Panc1 (cell line): ENCODE measurements at regions not wholly inside any gene's neighbourhood (a gene's known extent, or its start where the extent isn't known, plus 50 kb on each side); places are given as distances from the start of the nearest gene placed in this dataset.
A peak's percentile ranks its signal among the peaks of the same experiment; 100 is the strongest.

ENCODE experiments used
- ATAC-seq: fragments of 200-7000 bp; cut with Tn5 transposase; 2 replicates; pipeline ENCODE4 v1.9.1; 2020; ENCODE audit warnings: mild to moderate bottlenecking, moderate library complexity
- BruUV-seq: library from RNA; stranded (reverse); fragments of 400-500 nt; replicated peaks from 2 replicates; lab custom pipeline; 2021; lab: Mats Ljungman, UMichigan
- CTCF ChIA-PET: fragments of 300-600 bp; sonication (Branson Sonifier 250); formaldehyde crosslinking; loops from one replicate; lab custom pipeline; 2022; ENCODE audit warnings: antibody characterized with exemption; lab: Charles Lee
- POLR2A ChIA-PET: fragments of 300-600 bp; sonication (Branson Sonifier 250); formaldehyde crosslinking; loops from one replicate; lab custom pipeline; 2022; ENCODE audit warnings: antibody characterized with exemption; lab: Charles Lee
- DNase-seq: peaks from one replicate; pipeline ENCODE4 v3.0.0-alpha.2; 2010; ENCODE audit warnings: low read depth, low spot score
- H3K27ac ChIP-seq: 2 replicates; pipeline ENCODE4 v1.5.1; 2011; ENCODE audit warnings: mild to moderate bottlenecking, low read length, inconsistent platforms
- H3K27me3 ChIP-seq: fragments of 200-500 bp; sonication (Bioruptor generic); 2 replicates; pipeline ENCODE4 v1.6.0; 2014; ENCODE audit warnings: low read length, inconsistent platforms; ENCODE audit not compliant: control insufficient read depth, insufficient read depth
- H3K36me3 ChIP-seq: fragments of 200-500 bp; sonication (Bioruptor generic); 2 replicates; pipeline ENCODE4 v1.5.1; 2014; ENCODE audit warnings: inconsistent platforms, mild to moderate bottlenecking, low read length, moderate library complexity; ENCODE audit not compliant: control insufficient read depth, insufficient read depth
- H3K4me1 ChIP-seq: 2 replicates; pipeline ENCODE4 v1.5.1; 2011; ENCODE audit warnings: inconsistent platforms, mild to moderate bottlenecking, low read length, moderate library complexity; ENCODE audit not compliant: control insufficient read depth, insufficient read depth
- H3K4me3 ChIP-seq, 2 experiments: 2 replicates each; pipeline ENCODE4 v1.5.1; 2011 to 2012; ENCODE audit warnings: low read depth in 2 of 2, low read length in 2 of 2, mild to moderate bottlenecking in 2 of 2, inconsistent platforms in 1 of 2, moderate library complexity in 1 of 2
- H3K9me3 ChIP-seq: fragments of 200-500 bp; sonication (Bioruptor generic); 2 replicates; pipeline ENCODE4 v1.5.1; 2014; ENCODE audit warnings: low read depth, mild to moderate bottlenecking, inconsistent platforms, low read length, moderate library complexity; ENCODE audit not compliant: control insufficient read depth, insufficient read depth
- CTCF ChIP-seq: fragments of 450-650 bp; IDR thresholded peaks from 2 replicates; pipeline ENCODE4 v1.5.1; 2017; ENCODE audit warnings: mild to moderate bottlenecking
- POLR2AphosphoS5 ChIP-seq: IDR thresholded peaks from 2 replicates; pipeline ENCODE4 v1.6.1; 2012; ENCODE audit warnings: mild to moderate bottlenecking, low read depth, low read length, moderate library complexity
- REST ChIP-seq, 2 experiments: IDR thresholded peaks; 2 replicates each; pipeline ENCODE4 v1.6.1; 2011 to 2012; ENCODE audit warnings: low read depth in 2 of 2, control low read depth in 1 of 2, low read length in 1 of 2, mild to moderate bottlenecking in 1 of 2, moderate library complexity in 1 of 2; ENCODE audit not compliant: insufficient read depth in 1 of 2
- SIN3A ChIP-seq: IDR thresholded peaks from 2 replicates; pipeline ENCODE4 v1.6.1; 2012; ENCODE audit warnings: low read depth, mild to moderate bottlenecking, low read length, moderate library complexity, borderline replicate concordance; ENCODE audit not compliant: insufficient read depth
- TCF7L2 ChIP-seq: IDR thresholded peaks from 2 replicates; pipeline ENCODE4 v1.6.1; 2011; ENCODE audit warnings: mild to moderate bottlenecking, low read depth, low read length, inconsistent platforms
- in situ Hi-C: cut with HindIII; loops from 2 replicates; pipeline ENCODE4 v1.10.0; 2016; ENCODE audit warnings: low sequenced_read_pairs, low pct_unique_long_range_greater_than_20kb
- intact Hi-C: fragments of 100-400 bp; cut with micrococcal nuclease; formaldehyde crosslinking; loops from one replicate; pipeline ENCODE4 v1.10.0; 2022; ENCODE audit not compliant: unreplicated experiment

GRCh38 chr14:61923348-61923747 is 161.1 kb downstream of the SNAPC1 start:
- Histone ChIP-seq H3K4me1 (no peaks in the 10 kb centered on the region), H3K36me3 (no peaks in the 10 kb centered on the region), H3K27me3 (no peaks in the 10 kb centered on the region), H3K27ac (no peak overlapping the region), H3K4me3 (no peak overlapping the region), H3K9me3 (no peaks in the 10 kb centered on the region)
- in situ Hi-C loops (no loop called here), intact Hi-C loops (loop anchor here (10.0 kb wide), 1 partner anchor 201 kb away; no protein-coding TSS in a partner anchor)
- BruUV-seq: no TSS peak
- DNase-seq (no peak), ATAC-seq (no peak)
- ChIA-PET CTCF (no interaction called here), POLR2A (no interaction called here)
- TF ChIP-seq POLR2AphosphoS5: no peak
- TF ChIP-seq CTCF: peak; percentile 27; the same call in 1 of the 2 replicates

GRCh38 chr14:61925043-61925442 is 162.8 kb downstream of the SNAPC1 start:
- ChIA-PET CTCF (no interaction called here), POLR2A (no interaction called here)
- no peak overlapping the region for H3K27ac ChIP-seq
- no peaks in the 10 kb centered on the region for H3K27me3 ChIP-seq
- TF ChIP-seq POLR2AphosphoS5 (no peak), REST (IDR thresholded peaks at IDR 0.05; ENCODE audit: insufficient read depth in 1 of 2, low read depth in 2 of 2, low read length in 1 of 2) (no peak), SIN3A (no peak), CTCF (peak; percentile 26), TCF7L2 (no peak)
- in situ Hi-C loops (no loop called here), intact Hi-C loops (loop anchor here (10.0 kb wide), 1 partner anchor 200 kb away; no protein-coding TSS in a partner anchor)
- ATAC-seq: no peak
- no TSS peak for BruUV-seq
- H3K4me1 ChIP-seq: no peaks in the 10 kb centered on the region
- DNase-seq: no peak
- no peaks in the 10 kb centered on the region for H3K9me3 ChIP-seq
- no peaks in the 10 kb centered on the region for H3K36me3 ChIP-seq
- H3K4me3 ChIP-seq: no peak overlapping the region
